DMS114 treated with DMSO at 0.1 percent for 48 hours (cell line): ENCODE measurements at regions not wholly inside any gene's neighbourhood (a gene's known extent, or its start where the extent isn't known, plus 50 kb on each side); places are given as distances from the start of the nearest gene placed in this dataset.
A peak's percentile ranks its signal among the peaks of the same experiment; 100 is the strongest.
"Not testable (repeated sequence)": the region's sequence is repeated elsewhere in the genome, so short reads cannot be mapped to it uniquely, and the experiment has no call there.

ENCODE experiments used
- DNase-seq: peaks from one replicate; lab custom pipeline; 2025; ENCODE audit not compliant: unreplicated experiment; lab: John Stamatoyannopoulos, UW

- no peak for DNase-seq
These were observed 56.2 kb upstream of the ANXA1 start for GRCh38 chr9:73095425-73095824.

DNA sequence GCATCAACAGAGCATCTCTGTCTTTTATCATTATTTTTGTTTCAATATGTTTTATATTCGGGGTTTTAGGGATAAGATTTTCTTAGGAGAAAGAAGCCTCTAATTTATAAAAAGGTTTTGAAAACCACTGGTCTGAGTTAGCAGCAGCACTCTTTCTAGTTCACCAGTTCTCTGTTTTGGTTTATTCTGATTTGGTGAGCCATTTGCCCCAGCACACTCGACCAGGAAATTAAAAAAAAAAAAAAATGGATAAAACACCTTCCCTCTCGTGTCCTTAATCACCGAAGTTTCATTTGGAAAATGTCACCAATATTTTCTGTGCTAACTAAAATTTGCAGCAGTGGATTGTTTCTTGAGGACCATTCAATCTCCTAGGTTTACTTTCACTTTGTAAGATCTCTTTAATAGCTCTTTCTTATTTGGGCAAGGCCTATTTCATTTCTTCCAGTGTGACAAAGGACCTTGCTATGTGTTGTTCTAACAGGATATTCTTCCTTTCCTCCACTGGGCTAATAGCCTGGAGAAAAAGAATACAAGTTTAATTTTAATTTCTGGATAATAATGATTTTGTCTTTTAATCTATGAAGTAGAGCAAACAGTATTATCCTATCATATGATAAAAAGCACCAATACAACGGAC is 57.8 kb upstream of the ANXA1 start:
- no peak for DNase-seq

DNA sequence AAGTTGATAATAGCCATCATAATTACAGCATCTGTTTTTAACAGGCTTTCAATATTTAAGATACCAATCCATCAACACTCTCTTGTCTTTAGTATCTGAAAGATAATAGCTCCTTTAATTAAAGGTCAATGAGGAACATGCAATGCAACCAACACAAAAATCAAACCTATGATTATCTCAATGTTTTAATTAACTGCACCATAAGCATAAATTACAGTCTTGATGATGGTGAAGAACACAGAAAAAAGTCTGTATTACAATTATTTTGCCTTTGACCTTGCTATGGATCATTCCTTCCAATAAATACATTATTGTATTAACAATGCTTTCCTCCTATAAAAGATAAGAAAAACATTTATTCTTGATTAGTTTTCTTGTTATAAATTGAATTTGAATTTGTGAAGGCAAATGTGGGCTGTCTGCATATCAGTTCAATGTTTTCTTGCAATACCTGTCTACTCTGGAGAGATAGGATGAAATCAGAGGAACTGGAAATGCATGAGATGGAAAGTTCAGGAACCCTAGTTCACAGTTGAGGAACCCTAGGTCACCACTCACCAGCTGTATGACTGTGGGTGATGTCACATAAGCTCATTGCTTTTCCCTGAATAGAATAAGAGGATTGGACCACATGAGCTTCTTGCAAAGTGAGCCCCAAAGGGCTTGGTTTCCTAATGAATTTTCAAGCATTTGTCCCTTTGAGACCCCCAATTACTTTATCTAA is 58.5 kb upstream of the ANXA1 start:
- DNase-seq, result no peak

DNA sequence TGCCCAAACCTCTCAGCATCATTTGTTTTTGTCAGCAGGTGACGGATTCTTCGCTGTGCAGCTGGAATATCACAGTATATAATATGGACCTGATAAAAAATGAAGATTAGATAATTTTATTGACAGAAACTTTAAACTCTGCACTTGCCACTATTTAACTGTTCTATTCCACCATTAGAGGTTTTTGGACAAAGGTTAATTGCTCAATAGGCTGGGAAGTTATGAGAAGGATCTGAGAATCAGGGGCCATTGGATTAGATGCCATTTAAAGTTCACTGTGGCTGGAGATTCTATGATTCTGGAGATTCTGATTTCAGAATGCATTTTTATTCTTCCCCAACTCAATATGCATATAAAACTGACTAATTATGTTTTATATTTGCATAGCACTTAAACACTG is 59.8 kb upstream of the ANXA1 start:
- DNase-seq, result no peak

DNA sequence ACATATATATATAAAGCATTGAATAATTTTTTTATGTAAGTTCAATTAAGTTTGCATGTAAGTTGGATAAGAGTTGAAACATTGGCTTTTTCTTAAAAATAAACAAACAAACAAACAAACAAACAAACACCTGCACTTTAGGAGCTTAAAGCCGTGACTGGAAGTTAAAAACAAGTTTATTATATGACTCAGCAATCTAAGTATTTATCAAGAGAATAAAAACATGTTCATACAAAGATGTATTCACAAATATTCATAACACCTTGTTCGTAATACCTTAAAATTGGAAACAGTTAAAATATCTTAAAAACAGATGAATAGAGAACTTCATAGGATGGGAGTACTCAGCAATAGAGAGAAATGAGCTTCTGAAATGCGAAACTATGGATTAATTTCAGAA is 61.5 kb upstream of the ANXA1 start:
- no peak for DNase-seq

GRCh38 chr9:73089304-73089985 is 62.2 kb upstream of the ANXA1 start:
- no peak for DNase-seq

GRCh38 chr9:73087876-73088275 is 63.8 kb upstream of the ANXA1 start:
- not testable (repeated sequence) for DNase-seq

GRCh38 chr9:73083519-73083918 is 68.1 kb upstream of the ANXA1 start:
- no peak for DNase-seq

DNA sequence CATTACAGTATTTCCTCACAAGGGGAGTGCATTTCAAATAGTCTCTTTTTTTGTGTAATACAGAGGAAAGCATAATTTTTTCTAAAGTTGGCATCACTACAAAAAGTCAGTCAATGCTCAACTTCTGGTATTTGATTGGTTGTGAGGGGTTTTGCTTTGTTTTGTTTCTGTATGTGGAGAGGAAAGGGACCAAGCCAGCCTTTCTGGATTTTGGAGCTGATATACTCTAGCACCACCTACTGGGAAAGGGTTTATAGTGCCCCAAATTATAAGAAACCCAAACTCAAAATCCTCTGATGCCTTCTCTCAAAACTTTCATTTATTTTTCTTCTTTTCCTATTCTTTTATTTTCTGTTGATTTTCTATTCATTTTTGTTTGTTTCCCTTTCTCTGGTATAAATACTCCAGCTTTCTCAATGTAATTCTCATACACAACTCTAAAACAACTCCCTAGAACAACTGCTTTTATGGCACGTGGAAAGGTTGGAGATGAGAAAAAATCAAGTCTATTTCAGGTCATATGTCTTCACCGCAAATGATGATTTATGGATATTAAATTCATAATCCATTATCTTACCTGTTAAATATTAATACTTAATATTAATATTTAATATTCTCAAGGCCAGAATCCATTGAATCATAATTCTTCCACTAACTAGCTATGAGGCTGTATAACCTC is 69.5 kb upstream of the ANXA1 start:
- peak; percentile 50 for DNase-seq

GRCh38 chr9:73080110-73080694 is 71.5 kb upstream of the ANXA1 start:
- no peak for DNase-seq

DNA sequence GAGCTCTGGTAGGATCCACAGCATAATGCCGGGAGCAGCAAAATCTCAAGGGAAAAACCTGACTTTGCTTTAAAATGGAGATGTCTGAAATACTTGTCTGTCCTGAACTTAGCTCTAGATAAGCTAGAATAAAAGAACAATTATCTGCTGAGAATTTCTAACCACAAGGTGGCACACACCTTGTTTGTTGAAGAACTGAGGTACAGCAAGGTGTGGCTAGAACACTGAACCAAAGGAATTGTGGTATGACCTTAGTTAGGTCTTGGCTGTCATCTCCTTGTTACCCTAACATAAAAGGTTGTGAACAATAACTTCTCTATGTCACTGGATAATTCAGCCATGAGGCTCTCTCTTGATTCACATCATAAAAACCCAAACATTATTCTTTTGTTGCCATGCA is 72.3 kb upstream of the ANXA1 start:
- no peak for DNase-seq

GRCh38 chr9:73077625-73078030 is 74.0 kb upstream of the ANXA1 start:
- DNase-seq, result no peak

- no peak for DNase-seq
These were observed 74.7 kb upstream of the ANXA1 start for GRCh38 chr9:73076970-73077369.

GRCh38 chr9:73074176-73074708 is 77.4 kb upstream of the ANXA1 start:
- peak; percentile 7 for DNase-seq

- DNase-seq, result no peak
These were observed 78.1 kb upstream of the ANXA1 start for GRCh38 chr9:73073337-73074175.

- DNase-seq, result no peak
These were observed 84.6 kb upstream of the ANXA1 start for GRCh38 chr9:73067074-73067473.

GRCh38 chr9:73065439-73065838 is 86.2 kb upstream of the ANXA1 start:
- no peak for DNase-seq

DNA sequence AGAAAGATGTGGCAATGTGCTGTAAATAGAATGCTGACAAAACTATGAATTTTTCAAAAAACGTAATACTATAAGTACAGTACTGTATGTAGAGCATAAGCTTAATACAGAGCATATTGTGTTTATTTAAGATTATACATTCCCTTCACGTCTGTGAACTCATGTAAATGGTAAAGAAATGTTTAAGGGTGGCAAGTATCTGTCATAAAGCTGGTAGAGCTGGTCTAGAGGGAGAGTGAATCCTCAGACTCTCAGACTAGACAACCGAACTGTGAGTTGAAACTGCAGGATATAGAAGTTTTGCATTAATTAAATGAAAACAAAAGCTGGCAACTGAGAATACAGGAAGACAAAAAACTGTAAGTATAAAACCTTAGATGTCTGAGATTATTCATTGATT is 87.3 kb upstream of the ANXA1 start:
- DNase-seq, result no peak

DNA sequence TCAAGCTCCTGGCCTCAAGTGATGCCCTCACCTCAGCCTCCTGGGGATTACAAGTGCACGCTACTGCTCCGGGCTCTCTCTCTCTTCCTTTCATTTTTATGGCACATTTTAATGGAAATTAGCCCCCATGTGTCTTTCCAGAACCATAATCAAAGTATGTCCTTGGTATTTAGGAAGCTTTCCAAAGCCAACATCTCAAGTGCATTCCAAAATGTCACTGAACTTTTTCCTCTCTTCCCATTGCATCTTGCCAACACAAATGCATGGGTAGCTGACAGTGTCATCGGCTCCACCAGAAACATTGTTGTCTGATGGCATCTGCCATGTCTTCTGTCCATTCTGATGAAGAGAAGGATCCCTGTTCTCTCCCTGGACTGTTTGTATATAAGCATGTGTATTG is 90.5 kb upstream of the ANXA1 start:
- DNase-seq, result no peak

DNA sequence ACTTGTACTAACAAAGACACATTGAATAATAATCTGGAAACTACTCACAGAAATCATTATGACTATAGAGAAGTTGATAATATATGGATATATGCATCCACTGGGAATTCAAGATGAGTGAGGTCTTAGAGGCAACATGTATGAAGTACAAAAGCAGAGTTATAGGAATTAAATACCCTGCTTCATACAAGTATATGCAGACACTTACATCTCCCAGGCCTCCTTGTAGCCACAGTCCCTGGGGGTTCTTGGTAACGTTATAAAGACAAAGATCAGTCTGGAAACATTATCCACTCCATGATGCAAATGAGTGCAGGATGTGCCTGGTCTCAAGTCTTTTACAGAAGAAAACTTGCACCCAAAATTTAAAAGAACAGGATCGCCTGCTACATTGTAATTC is 92.4 kb upstream of the ANXA1 start:
- no peak for DNase-seq
